ENCODE measurements at regions not wholly inside any gene's neighbourhood (a gene's known extent, or its start where the extent isn't known, plus 50 kb on each side); places are given as distances from the start of the nearest gene placed in this dataset.

DNA sequence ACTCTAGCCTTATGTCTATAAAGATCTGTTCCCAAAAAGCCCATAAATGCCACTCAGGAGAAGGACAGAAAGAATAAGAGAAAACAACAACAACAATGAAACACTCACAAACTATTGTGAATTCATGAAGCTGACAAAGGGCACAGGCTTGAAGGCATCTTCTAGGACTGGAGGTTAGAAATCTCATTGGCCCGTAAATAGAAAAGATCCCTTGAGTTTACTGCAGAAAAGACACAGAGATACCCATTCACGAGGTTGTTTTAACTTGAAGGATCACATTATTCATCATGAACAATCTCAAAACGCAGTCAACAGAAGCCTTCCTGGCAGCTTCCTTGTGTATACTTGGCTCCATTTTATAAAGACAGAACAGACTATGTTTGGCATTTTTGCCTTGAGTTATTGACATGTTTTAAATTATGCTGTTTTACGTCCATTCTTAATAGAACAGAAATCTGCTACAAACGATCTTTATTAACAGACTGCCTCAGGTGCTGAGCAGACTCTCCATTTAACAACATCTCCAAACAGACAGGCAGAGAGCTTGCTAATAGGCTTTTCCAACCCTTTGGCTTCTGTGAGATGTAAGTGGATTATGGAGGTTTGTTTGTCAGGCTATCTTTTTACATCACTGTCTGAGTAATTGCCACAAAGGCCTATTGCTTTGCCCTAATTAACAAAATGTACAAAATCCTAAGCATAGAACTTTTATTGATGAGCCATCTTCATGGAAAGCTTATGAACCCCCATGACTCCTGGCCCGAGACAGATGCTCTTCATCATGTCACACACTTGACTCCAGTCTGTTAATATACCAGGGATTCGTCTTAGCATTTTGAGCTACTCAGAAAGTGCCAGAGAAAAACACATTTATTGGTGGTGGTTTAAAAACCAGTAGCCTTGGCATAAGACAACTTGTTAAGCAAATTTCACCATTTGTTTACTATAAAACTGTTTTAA, 735.3 kb upstream of the ZNF608 start:
- no peak for FAIRE-seq
- ATAC-seq = no peak
- CTCF ChIA-PET (ENCODE audit: low intra/inter-chr PET ratio, low total read pairs) = no interaction called here
- Histone ChIP-seq H3K79me2 (ENCODE audit: insufficient read depth, low read length) (no peaks in the 10 kb centered on the region), H3K9me3 (ENCODE audit: low read length) (no peaks in the 10 kb centered on the region; the same call in 1 of the 2 replicates), H3K27me3 (ENCODE audit: control insufficient read depth in 1 of 2, insufficient read depth in 2 of 2, low read length in 2 of 2) (no peaks in the 10 kb centered on the region), H3K27ac (ENCODE audit: extremely low read length, insufficient read depth, low read length) (no peak overlapping the region), H3K4me1 (ENCODE audit: insufficient read depth, low read length) (no peaks in the 10 kb centered on the region), H3K4me3 (replicated peaks in 1 of 3; ENCODE audit: insufficient read depth in 1 of 3, low read depth in 2 of 3, low read length in 3 of 3) (no peak overlapping the region), H2AFZ (ENCODE audit: low read length) (no peak overlapping the region), H3K4me2 (ENCODE audit: low read depth, low read length) (no peak overlapping the region), H4K20me1 (ENCODE audit: insufficient read depth, low read length) (no peaks in the 10 kb centered on the region), H3K9ac (ENCODE audit: insufficient read depth, low read depth, low read length) (no peak overlapping the region), H3K36me3 (replicated peaks in 1 of 2; ENCODE audit: control insufficient read depth in 1 of 2, insufficient read depth in 2 of 2, low read length in 2 of 2) (no peaks in the 10 kb centered on the region)
- WGBS (ENCODE audit: low lambda C conversion rate) = 11% methylated on average over 7 of the region's 7 CpGs
- TF ChIP-seq MIER3 (CRISPR knock-in tag; IDR thresholded peaks at IDR 0.05; ENCODE audit: borderline replicate concordance) (no peak), MZF1 (CRISPR knock-in tag; IDR thresholded peaks at IDR 0.05; ENCODE audit: borderline replicate concordance) (no peak)
- no peak for DNase-seq (ENCODE audit: low spot score)
- BruUV-seq (replicated peaks) = no TSS peak
- POLR2A ChIA-PET = no interaction called here
- intact Hi-C loops (cut with micrococcal nuclease; ENCODE audit: unreplicated experiment) (no loop called here), in situ Hi-C loops (cut with HindIII; ENCODE audit: extremely low pct_ligation_motif_present, low pct_unique_long_range_greater_than_20kb) (no loop called here)

DNA sequence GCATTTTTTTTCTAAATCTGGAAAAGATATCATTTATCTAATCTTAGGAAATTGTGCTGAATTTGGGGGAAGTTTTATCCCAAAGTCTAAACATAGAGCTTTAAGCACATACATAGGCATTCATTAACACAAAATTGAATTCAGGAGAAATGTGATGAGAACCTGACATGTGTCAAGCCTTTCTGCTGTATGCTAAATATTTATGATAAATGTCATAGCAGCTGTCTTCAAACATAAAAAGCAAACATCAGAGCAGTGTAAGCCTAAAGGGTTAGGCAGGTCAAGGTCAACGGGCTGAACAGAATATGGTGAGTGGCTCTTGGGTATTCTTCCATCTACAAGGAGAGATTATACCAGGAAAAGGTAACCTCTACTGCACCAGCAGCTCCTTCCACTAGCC, 737.2 kb upstream of the ZNF608 start:
- Histone ChIP-seq H3K79me2 (ENCODE audit: insufficient read depth, low read length) (no peaks in the 10 kb centered on the region), H3K4me1 (ENCODE audit: insufficient read depth, low read length) (no peaks in the 10 kb centered on the region), H4K20me1 (ENCODE audit: insufficient read depth, low read length) (no peaks in the 10 kb centered on the region), H3K4me3 (replicated peaks in 1 of 3; ENCODE audit: insufficient read depth in 1 of 3, low read depth in 2 of 3, low read length in 3 of 3) (no peak overlapping the region), H3K27me3 (ENCODE audit: control insufficient read depth in 1 of 2, insufficient read depth in 2 of 2, low read length in 2 of 2) (no peaks in the 10 kb centered on the region), H3K27ac (ENCODE audit: extremely low read length, insufficient read depth, low read length) (no peak overlapping the region), H2AFZ (ENCODE audit: low read length) (no peak overlapping the region), H3K4me2 (ENCODE audit: low read depth, low read length) (no peak overlapping the region), H3K9ac (ENCODE audit: insufficient read depth, low read depth, low read length) (no peak overlapping the region), H3K9me3 (ENCODE audit: low read length) (no peaks in the 10 kb centered on the region; the same call in 1 of the 2 replicates), H3K36me3 (replicated peaks in 1 of 2; ENCODE audit: control insufficient read depth in 1 of 2, insufficient read depth in 2 of 2, low read length in 2 of 2) (no peaks in the 10 kb centered on the region)
- no TSS peak for BruUV-seq (replicated peaks)
- intact Hi-C loops (cut with micrococcal nuclease; ENCODE audit: unreplicated experiment) = no loop called here
- 0% methylated on average over 1 of the region's 1 CpG for WGBS (ENCODE audit: low lambda C conversion rate)
- in situ Hi-C loops (cut with HindIII; ENCODE audit: extremely low pct_ligation_motif_present, low pct_unique_long_range_greater_than_20kb) = no loop called here
- ATAC-seq = no peak
- ChIA-PET POLR2A (no interaction called here), CTCF (ENCODE audit: low intra/inter-chr PET ratio, low total read pairs) (no interaction called here)
- FAIRE-seq = no peak
- TF ChIP-seq EZH2 (conservative IDR thresholded peaks at IDR 0.05; ENCODE audit: low read depth, low read length) = no peak
- TF ChIP-seq, protein P1, sequence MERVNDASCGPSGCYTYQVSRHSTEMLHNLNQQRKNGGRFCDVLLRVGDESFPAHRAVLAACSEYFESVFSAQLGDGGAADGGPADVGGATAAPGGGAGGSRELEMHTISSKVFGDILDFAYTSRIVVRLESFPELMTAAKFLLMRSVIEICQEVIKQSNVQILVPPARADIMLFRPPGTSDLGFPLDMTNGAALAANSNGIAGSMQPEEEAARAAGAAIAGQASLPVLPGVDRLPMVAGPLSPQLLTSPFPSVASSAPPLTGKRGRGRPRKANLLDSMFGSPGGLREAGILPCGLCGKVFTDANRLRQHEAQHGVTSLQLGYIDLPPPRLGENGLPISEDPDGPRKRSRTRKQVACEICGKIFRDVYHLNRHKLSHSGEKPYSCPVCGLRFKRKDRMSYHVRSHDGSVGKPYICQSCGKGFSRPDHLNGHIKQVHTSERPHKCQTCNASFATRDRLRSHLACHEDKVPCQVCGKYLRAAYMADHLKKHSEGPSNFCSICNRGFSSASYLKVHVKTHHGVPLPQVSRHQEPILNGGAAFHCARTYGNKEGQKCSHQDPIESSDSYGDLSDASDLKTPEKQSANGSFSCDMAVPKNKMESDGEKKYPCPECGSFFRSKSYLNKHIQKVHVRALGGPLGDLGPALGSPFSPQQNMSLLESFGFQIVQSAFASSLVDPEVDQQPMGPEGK (CRISPR knock-in tag; IDR thresholded peaks at IDR 0.05) = no peak
- no peak for TF ChIP-seq ZNF550 (CRISPR knock-in tag; IDR thresholded peaks at IDR 0.05; ENCODE audit: borderline replicate concordance)
- TF ChIP-seq MBD4 (IDR thresholded peaks at IDR 0.05; ENCODE audit: borderline replicate concordance, low read length) = no peak
- TF ChIP-seq, protein P2, sequence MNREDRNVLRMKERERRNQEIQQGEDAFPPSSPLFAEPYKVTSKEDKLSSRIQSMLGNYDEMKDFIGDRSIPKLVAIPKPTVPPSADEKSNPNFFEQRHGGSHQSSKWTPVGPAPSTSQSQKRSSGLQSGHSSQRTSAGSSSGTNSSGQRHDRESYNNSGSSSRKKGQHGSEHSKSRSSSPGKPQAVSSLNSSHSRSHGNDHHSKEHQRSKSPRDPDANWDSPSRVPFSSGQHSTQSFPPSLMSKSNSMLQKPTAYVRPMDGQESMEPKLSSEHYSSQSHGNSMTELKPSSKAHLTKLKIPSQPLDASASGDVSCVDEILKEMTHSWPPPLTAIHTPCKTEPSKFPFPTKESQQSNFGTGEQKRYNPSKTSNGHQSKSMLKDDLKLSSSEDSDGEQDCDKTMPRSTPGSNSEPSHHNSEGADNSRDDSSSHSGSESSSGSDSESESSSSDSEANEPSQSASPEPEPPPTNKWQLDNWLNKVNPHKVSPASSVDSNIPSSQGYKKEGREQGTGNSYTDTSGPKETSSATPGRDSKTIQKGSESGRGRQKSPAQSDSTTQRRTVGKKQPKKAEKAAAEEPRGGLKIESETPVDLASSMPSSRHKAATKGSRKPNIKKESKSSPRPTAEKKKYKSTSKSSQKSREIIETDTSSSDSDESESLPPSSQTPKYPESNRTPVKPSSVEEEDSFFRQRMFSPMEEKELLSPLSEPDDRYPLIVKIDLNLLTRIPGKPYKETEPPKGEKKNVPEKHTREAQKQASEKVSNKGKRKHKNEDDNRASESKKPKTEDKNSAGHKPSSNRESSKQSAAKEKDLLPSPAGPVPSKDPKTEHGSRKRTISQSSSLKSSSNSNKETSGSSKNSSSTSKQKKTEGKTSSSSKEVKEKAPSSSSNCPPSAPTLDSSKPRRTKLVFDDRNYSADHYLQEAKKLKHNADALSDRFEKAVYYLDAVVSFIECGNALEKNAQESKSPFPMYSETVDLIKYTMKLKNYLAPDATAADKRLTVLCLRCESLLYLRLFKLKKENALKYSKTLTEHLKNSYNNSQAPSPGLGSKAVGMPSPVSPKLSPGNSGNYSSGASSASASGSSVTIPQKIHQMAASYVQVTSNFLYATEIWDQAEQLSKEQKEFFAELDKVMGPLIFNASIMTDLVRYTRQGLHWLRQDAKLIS (CRISPR knock-in tag; IDR thresholded peaks at IDR 0.05) = no peak
- no peak for TF ChIP-seq POLR2G (IDR thresholded peaks at IDR 0.05; ENCODE audit: low read depth, low read length)
- no peak for DNase-seq (ENCODE audit: low spot score)

Measured in HepG2 (cell line).